IMR-90 (cell line): ENCODE measurements at regions not wholly inside any gene's neighbourhood (a gene's known extent, or its start where the extent isn't known, plus 50 kb on each side); places are given as distances from the start of the nearest gene placed in this dataset.

ENCODE experiments used
- ATAC-seq: fragments of 200-7000 bp; cut with Tn5 transposase; 2 replicates; pipeline ENCODE4 v1.9.1; 2020; ENCODE audit warnings: low read depth, mild to moderate bottlenecking, moderate library complexity
- BruUV-seq: library from RNA; stranded (reverse); fragments of 400-500 nt; replicated peaks from 2 replicates; lab custom pipeline; 2021; lab: Mats Ljungman, UMichigan
- CTCF ChIA-PET: fragments of 300-600 bp; formaldehyde crosslinking; extraction: SDS; loops from one replicate; lab custom pipeline; 2021; ENCODE audit warnings: antibody characterized with exemption; lab: Yijun Ruan, JAX
- POLR2A ChIA-PET: fragments of 300-600 bp; sonication (Branson Sonifier 250); formaldehyde crosslinking; loops from one replicate; lab custom pipeline; 2022; ENCODE audit warnings: antibody characterized with exemption; ENCODE audit not compliant: unreplicated experiment; lab: Charles Lee
- DNase-seq: peaks from one replicate; pipeline ENCODE4 v3.0.0; 2013
- H2AFZ ChIP-seq: replicated peaks from 2 replicates; pipeline ENCODE3; 2013; ENCODE audit warnings: low read length, mild to moderate bottlenecking; ENCODE audit not compliant: poor library complexity
- H2AK5ac ChIP-seq: 2 replicates; pipeline ENCODE4 v1.6.1; 2013; ENCODE audit warnings: low read depth, low read length, inconsistent platforms
- H2AK9ac ChIP-seq: replicated peaks from 2 replicates; pipeline ENCODE3; 2013; ENCODE audit warnings: mild to moderate bottlenecking, low read depth, low read length, moderate library complexity; ENCODE audit not compliant: poor library complexity
- H2BK120ac ChIP-seq: 2 replicates; pipeline ENCODE4 v1.6.1; 2013; ENCODE audit warnings: low read depth, low read length, inconsistent platforms
- H2BK15ac ChIP-seq: 3 replicates; pipeline ENCODE4 v1.6.1; 2013; ENCODE audit warnings: low read depth, low read length, inconsistent platforms
- H2BK20ac ChIP-seq: 2 replicates; pipeline ENCODE4 v1.6.1; 2013; ENCODE audit warnings: low read depth, mild to moderate bottlenecking, inconsistent platforms, low read length, moderate library complexity
- H2BK5ac ChIP-seq: 2 replicates; pipeline ENCODE4 v1.6.1; 2013; ENCODE audit warnings: mild to moderate bottlenecking, low read depth, low read length, inconsistent platforms; ENCODE audit not compliant: poor library complexity, severe bottlenecking
- H3K14ac ChIP-seq: replicated peaks from 2 replicates; pipeline ENCODE4 v1.6.1; 2013; ENCODE audit warnings: low read depth, low read length, inconsistent platforms
- H3K18ac ChIP-seq: 2 replicates; pipeline ENCODE4 v1.6.1; 2013; ENCODE audit warnings: low read depth, low read length, control low read depth
- H3K23ac ChIP-seq: 2 replicates; pipeline ENCODE4 v1.6.1; 2013; ENCODE audit warnings: low read depth, low read length, inconsistent platforms
- H3K27ac ChIP-seq: 2 replicates; pipeline ENCODE4 v1.5.1; 2013; ENCODE audit warnings: mild to moderate bottlenecking, control low read depth, low read length; ENCODE audit not compliant: insufficient read depth
- H3K27me3 ChIP-seq: 2 replicates; pipeline ENCODE4 v1.6.1; 2013; ENCODE audit warnings: low read length; ENCODE audit not compliant: control insufficient read depth, insufficient read depth
- H3K36me3 ChIP-seq: 2 replicates; pipeline ENCODE4 v1.6.1; 2013; ENCODE audit warnings: low read length, mixed read lengths; ENCODE audit not compliant: control insufficient read depth, insufficient read depth
- H3K4ac ChIP-seq: 2 replicates; pipeline ENCODE4 v1.6.1; 2013; ENCODE audit warnings: low read depth, low read length, inconsistent platforms
- H3K4me1 ChIP-seq: 2 replicates; pipeline ENCODE4 v1.6.1; 2013; ENCODE audit warnings: low read length, mixed read lengths; ENCODE audit not compliant: control insufficient read depth, insufficient read depth
- H3K4me2 ChIP-seq: 2 replicates; pipeline ENCODE4 v1.6.1; 2013; ENCODE audit warnings: low read depth, mild to moderate bottlenecking, control low read depth, low read length, moderate library complexity
- H3K4me3 ChIP-seq: 2 replicates; pipeline ENCODE4 v1.5.1; 2013; ENCODE audit warnings: low read depth, mild to moderate bottlenecking, control low read depth, low read length, moderate library complexity; ENCODE audit not compliant: insufficient read depth
- H3K56ac ChIP-seq: 2 replicates; pipeline ENCODE4 v1.6.1; 2013; ENCODE audit warnings: low read length, inconsistent platforms; ENCODE audit not compliant: insufficient read depth; ENCODE audit errors: extremely low read depth
- H3K79me1 ChIP-seq, 2 experiments: 2 replicates each; pipeline ENCODE4 v1.6.1; 2013; ENCODE audit warnings: low read length in 2 of 2, inconsistent platforms in 1 of 2, low read depth in 1 of 2
- H3K9ac ChIP-seq: 2 replicates; pipeline ENCODE4 v1.6.1; 2013; ENCODE audit warnings: low read depth, low read length, control low read depth
- H3K9me1 ChIP-seq: 2 replicates; pipeline ENCODE4 v1.6.1; 2013; ENCODE audit warnings: low read length, inconsistent platforms; ENCODE audit not compliant: insufficient read depth
- H3K9me3 ChIP-seq: 2 replicates; pipeline ENCODE4 v1.6.1; 2013; ENCODE audit warnings: low read length; ENCODE audit not compliant: control insufficient read depth, insufficient read depth
- H4K20me1 ChIP-seq: 2 replicates; pipeline ENCODE4 v1.6.1; 2013; ENCODE audit warnings: low read length, inconsistent platforms; ENCODE audit not compliant: insufficient read depth
- H4K5ac ChIP-seq: 2 replicates; pipeline ENCODE4 v1.6.1; 2013; ENCODE audit warnings: mild to moderate bottlenecking, low read depth, low read length, control low read depth
- H4K8ac ChIP-seq, 2 experiments: 2 replicates each; pipeline ENCODE4 v1.6.1; 2013; ENCODE audit warnings: low read depth in 2 of 2, low read length in 2 of 2, control low read depth in 1 of 2, inconsistent platforms in 1 of 2
- H4K91ac ChIP-seq: 2 replicates; pipeline ENCODE4 v1.6.1; 2013; ENCODE audit warnings: low read depth, low read length, inconsistent platforms; ENCODE audit not compliant: insufficient read depth
- BHLHE40 ChIP-seq: fragments of 150-350 bp; IDR thresholded peaks from 2 replicates; pipeline ENCODE4 v1.6.1; 2016; ENCODE audit warnings: mild to moderate bottlenecking, low read depth, low read length
- CEBPB ChIP-seq: IDR thresholded peaks from 2 replicates; pipeline ENCODE4 v1.6.1; 2012; ENCODE audit warnings: low read depth, low read length, improper control_type of control experiment
- CHD1 ChIP-seq: IDR thresholded peaks from 2 replicates; pipeline ENCODE4 v1.6.1; 2012; ENCODE audit warnings: low read depth, low read length, improper control_type of control experiment
- FOS ChIP-seq: fragments of 150-350 bp; IDR thresholded peaks from 2 replicates; pipeline ENCODE4 v1.6.1; 2016; ENCODE audit warnings: low read depth, low read length
- MAFK ChIP-seq: IDR thresholded peaks from 2 replicates; pipeline ENCODE4 v1.6.1; 2012; ENCODE audit warnings: low read depth, low read length, improper control_type of control experiment
- MAZ ChIP-seq: IDR thresholded peaks from 2 replicates; pipeline ENCODE4 v1.6.1; 2012; ENCODE audit warnings: low read depth, mild to moderate bottlenecking, low read length, improper control_type of control experiment, moderate library complexity, borderline replicate concordance
- NFE2L2 ChIP-seq: fragments of 150-350 bp; IDR thresholded peaks from 2 replicates; pipeline ENCODE4 v1.6.1; 2016; ENCODE audit warnings: low read depth, mild to moderate bottlenecking, low read length
- POLR2A ChIP-seq: IDR thresholded peaks from 2 replicates; pipeline ENCODE4 v1.6.1; 2012; ENCODE audit warnings: mild to moderate bottlenecking, low read depth, low read length
- RAD21 ChIP-seq: IDR thresholded peaks from 2 replicates; pipeline ENCODE4 v1.6.1; 2012; ENCODE audit warnings: low read length, improper control_type of control experiment
- RCOR1 ChIP-seq: IDR thresholded peaks from 2 replicates; pipeline ENCODE4 v1.6.1; 2012; ENCODE audit warnings: mild to moderate bottlenecking, low read length, improper control_type of control experiment; ENCODE audit not compliant: insufficient replicate concordance
- RFX5 ChIP-seq: IDR thresholded peaks from 2 replicates; pipeline ENCODE4 v1.8.0; 2012; ENCODE audit warnings: low read depth, mild to moderate bottlenecking, low read length, moderate library complexity
- WGBS, 2 experiments: methylation state at CpG; one replicate each; pipeline versions ENCODE4 v1.1.5 to v1.1.7; 2013; ENCODE audit warnings: missing lambda C conversion rate in 2 of 2; ENCODE audit not compliant: insufficient read length in 1 of 2; ENCODE audit errors: extremely low coverage in 2 of 2; 5-methylcytosine and 5-hydroxymethylcytosine counted together
- dilution Hi-C: fragments of 300-500 bp; cut with HindIII; formaldehyde crosslinking; loops from one replicate; pipeline ENCODE4 v1.14.3; 2018; ENCODE audit warnings: low sequenced_read_pairs; ENCODE audit not compliant: unreplicated experiment
- in situ Hi-C: fragments of 300-500 bp; cut with MboI; formaldehyde crosslinking; loops from 3 replicates; pipeline ENCODE4 v1.14.3; 2019; ENCODE audit warnings: low sequenced_read_pairs, inconsistent platforms, mixed read lengths
- intact Hi-C: fragments of 100-400 bp; cut with micrococcal nuclease; formaldehyde crosslinking; loops from 2 replicates; pipeline ENCODE4 v1.10.0; 2022
- TF ChIP-seq, protein P1 (sequence below): conservative IDR thresholded peaks from 2 replicates; pipeline ENCODE4 v1.5.1; 2012; ENCODE audit warnings: mild to moderate bottlenecking, low read depth, low read length, improper control_type of control experiment
- TF ChIP-seq, protein P2 (sequence below): fragments of 150-350 bp; IDR thresholded peaks from 2 replicates; pipeline ENCODE4 v1.6.1; 2016; ENCODE audit warnings: low read depth, mild to moderate bottlenecking, low read length, moderate library complexity, borderline replicate concordance
- TF ChIP-seq, protein P3 (sequence below): fragments of 150-350 bp; IDR thresholded peaks from 2 replicates; pipeline ENCODE4 v1.6.1; 2017; ENCODE audit warnings: mild to moderate bottlenecking, antibody characterized with exemption, low read length, low read depth

DNA sequence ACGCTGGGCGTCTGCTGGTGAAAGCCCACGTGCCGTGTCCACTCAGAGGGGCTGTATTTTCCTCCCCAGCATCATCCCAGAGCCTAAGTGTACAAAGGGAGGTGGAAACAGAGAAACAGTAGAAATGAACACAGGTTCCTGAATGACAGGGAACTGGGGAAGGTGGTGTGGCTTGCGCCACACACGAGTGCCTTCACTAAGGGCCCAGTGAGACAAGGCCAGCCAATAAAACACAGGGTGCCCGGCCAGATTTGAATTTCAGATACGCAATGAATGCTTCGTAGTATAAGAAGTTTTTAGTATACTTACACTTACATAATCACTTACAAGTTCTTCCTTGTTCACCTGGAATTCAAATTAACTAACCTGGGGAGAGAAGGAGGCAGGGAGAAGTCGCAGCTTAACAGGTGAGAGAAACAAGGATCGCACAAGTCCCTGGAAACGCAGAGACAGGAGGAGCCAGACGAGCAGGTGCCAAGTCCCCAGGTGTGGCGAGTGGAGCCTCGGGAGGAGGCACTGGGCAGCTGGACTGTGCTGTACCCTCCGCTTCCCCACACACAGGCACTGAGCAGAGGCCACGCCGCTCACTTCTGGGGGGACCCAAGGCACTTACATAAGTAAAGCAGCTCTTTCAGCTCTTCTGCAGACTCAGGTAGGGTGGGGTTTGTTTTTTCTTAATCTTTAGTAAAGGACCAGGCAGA, 105.2 kb upstream of the MGMT start:
- dilution Hi-C loops = no loop called here
- in situ Hi-C loops = no loop called here
- BruUV-seq = no TSS peak

More for the DNA sequence above, 105.2 kb upstream of the MGMT start:
- Histone ChIP-seq H2BK15ac (no peak overlapping the region), H3K14ac (no peak overlapping the region), H3K4me3 (no peak overlapping the region), H2AK5ac (no peak overlapping the region), H3K27me3 (no peaks in the 10 kb centered on the region), H2BK20ac (no peak overlapping the region), H3K4me1 (no peaks in the 10 kb centered on the region), H4K20me1 (no peaks in the 10 kb centered on the region), H4K5ac (no peak overlapping the region), H3K4me2 (no peak overlapping the region), H3K9me1 (no peaks in the 10 kb centered on the region), H3K36me3 (no peaks in the 10 kb centered on the region), H2BK5ac (no peak overlapping the region), H3K18ac (no peak overlapping the region), H2BK120ac (no peak overlapping the region), H2AFZ (no peak overlapping the region), H3K9me3 (peaks cover 7% of the 10 kb centered on the region; the same call in 1 of the 2 replicates), H3K79me1 (no peaks in the 10 kb centered on the region), H3K9ac (no peak overlapping the region), H3K56ac (no peak overlapping the region), H4K8ac (no peak overlapping the region), H3K4ac (no peak overlapping the region), H3K27ac (no peak overlapping the region), H3K23ac (no peak overlapping the region), H2AK9ac (no peak overlapping the region), H4K91ac (no peak overlapping the region)
- no CpG with 5 or more reads among the region's 18 CpGs for WGBS, 2 experiments
- TF ChIP-seq MAFK (no peak), FOS (no peak), NFE2L2 (no peak), RCOR1 (no peak), CHD1 (no peak), RAD21 (no peak), CEBPB (no peak), BHLHE40 (no peak), POLR2A (no peak), RFX5 (no peak), MAZ (no peak)
- TF ChIP-seq, protein P1, sequence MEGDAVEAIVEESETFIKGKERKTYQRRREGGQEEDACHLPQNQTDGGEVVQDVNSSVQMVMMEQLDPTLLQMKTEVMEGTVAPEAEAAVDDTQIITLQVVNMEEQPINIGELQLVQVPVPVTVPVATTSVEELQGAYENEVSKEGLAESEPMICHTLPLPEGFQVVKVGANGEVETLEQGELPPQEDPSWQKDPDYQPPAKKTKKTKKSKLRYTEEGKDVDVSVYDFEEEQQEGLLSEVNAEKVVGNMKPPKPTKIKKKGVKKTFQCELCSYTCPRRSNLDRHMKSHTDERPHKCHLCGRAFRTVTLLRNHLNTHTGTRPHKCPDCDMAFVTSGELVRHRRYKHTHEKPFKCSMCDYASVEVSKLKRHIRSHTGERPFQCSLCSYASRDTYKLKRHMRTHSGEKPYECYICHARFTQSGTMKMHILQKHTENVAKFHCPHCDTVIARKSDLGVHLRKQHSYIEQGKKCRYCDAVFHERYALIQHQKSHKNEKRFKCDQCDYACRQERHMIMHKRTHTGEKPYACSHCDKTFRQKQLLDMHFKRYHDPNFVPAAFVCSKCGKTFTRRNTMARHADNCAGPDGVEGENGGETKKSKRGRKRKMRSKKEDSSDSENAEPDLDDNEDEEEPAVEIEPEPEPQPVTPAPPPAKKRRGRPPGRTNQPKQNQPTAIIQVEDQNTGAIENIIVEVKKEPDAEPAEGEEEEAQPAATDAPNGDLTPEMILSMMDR = no peak
- TF ChIP-seq, protein P2, sequence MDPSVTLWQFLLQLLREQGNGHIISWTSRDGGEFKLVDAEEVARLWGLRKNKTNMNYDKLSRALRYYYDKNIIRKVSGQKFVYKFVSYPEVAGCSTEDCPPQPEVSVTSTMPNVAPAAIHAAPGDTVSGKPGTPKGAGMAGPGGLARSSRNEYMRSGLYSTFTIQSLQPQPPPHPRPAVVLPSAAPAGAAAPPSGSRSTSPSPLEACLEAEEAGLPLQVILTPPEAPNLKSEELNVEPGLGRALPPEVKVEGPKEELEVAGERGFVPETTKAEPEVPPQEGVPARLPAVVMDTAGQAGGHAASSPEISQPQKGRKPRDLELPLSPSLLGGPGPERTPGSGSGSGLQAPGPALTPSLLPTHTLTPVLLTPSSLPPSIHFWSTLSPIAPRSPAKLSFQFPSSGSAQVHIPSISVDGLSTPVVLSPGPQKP = no peak
- TF ChIP-seq, protein P3, sequence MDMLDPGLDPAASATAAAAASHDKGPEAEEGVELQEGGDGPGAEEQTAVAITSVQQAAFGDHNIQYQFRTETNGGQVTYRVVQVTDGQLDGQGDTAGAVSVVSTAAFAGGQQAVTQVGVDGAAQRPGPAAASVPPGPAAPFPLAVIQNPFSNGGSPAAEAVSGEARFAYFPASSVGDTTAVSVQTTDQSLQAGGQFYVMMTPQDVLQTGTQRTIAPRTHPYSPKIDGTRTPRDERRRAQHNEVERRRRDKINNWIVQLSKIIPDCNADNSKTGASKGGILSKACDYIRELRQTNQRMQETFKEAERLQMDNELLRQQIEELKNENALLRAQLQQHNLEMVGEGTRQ = no peak
- ChIA-PET CTCF (no interaction called here), POLR2A (no interaction called here)
- intact Hi-C loops = no loop called here
- no peak for DNase-seq
- no peak for ATAC-seq
